BLaER1 (cell line): ENCODE measurements at regions not wholly inside any gene's neighbourhood (a gene's known extent, or its start where the extent isn't known, plus 50 kb on each side); places are given as distances from the start of the nearest gene placed in this dataset.
"Not testable (repeated sequence)": the region's sequence is repeated elsewhere in the genome, so short reads cannot be mapped to it uniquely, and the experiment has no call there.

Experiments used
- H3K27ac ChIP-seq: shearing (Covaris generic); formaldehyde crosslinking; 2 replicates; pipeline ENCODE4 v1.8.1; 2022
- H3K27me3 ChIP-seq: shearing (Covaris generic); formaldehyde crosslinking; 2 replicates; pipeline ENCODE4 v1.8.1; 2022
- H3K36me3 ChIP-seq: shearing (Covaris generic); formaldehyde crosslinking; 2 replicates; pipeline ENCODE4 v1.8.1; 2022
- H3K4me1 ChIP-seq: shearing (Covaris generic); formaldehyde crosslinking; 2 replicates; pipeline ENCODE4 v1.8.1; 2022
- H3K4me2 ChIP-seq: shearing (Covaris generic); formaldehyde crosslinking; 2 replicates; pipeline ENCODE4 v1.8.1; 2022
- H3K4me3 ChIP-seq: shearing (Covaris generic); formaldehyde crosslinking; 2 replicates; pipeline ENCODE4 v1.8.1; 2022
- H3K9ac ChIP-seq: shearing (Covaris generic); formaldehyde crosslinking; 2 replicates; pipeline ENCODE4 v1.8.1; 2022
- H3K9me3 ChIP-seq: shearing (Covaris generic); formaldehyde crosslinking; 2 replicates; pipeline ENCODE4 v1.8.1; 2022
- H4K20me1 ChIP-seq: shearing (Covaris generic); formaldehyde crosslinking; 2 replicates; pipeline ENCODE4 v1.8.1; 2022
- Cebpa-rat ChIP-seq: shearing (Covaris generic); IDR thresholded peaks from 2 replicates; pipeline ENCODE4 v1.8.1; 2022

DNA sequence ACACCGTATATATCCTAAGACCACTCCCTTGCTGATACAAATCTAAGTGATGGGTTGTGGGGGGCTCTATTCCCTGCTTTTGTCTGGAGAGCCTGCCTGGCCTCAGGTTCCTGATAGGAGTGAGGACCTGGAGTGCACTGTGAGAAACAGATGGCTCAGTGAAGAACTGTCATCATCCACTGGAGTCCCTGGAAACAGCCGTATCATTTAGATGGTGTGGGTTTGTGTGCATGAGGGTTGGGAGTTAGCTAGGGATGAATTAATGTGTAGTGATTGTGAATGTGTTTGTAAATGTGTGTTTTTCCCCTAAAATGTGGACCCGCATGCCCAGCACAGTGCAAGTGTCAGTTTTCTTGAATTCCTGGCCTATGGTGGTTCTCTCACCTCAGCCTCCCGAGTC, 111.6 kb downstream of the CRYBB2 start:
- TF ChIP-seq Cebpa-rat = no peak
- Histone ChIP-seq H4K20me1 (no peaks in the 10 kb centered on the region), H3K36me3 (peaks cover 11% of the 10 kb centered on the region; the same call in 1 of the 2 replicates), H3K27ac (no peak overlapping the region), H3K4me1 (no peaks in the 10 kb centered on the region), H3K27me3 (no peaks in the 10 kb centered on the region), H3K9ac (no peak overlapping the region), H3K4me3 (no peak overlapping the region), H3K9me3 (no peaks in the 10 kb centered on the region), H3K4me2 (no peak overlapping the region)

DNA sequence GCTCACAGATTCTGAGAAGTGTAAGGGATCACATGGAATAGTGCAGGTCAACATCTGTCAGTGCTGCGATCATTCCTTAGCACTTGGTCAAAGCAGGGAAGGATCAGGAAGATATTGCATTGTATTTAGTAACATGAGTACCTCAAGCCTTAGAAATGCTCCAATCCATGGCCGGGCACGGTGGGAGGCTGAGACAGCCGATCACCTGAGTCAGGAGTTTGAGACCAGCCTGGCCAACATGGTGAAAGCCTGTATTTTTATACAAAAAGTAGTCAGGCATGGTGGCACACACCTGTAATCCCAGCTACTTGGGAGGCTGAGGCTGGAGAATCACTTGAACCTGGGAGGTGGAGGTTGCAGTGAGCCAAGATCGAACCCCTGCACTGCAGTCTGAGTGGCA, 112.5 kb downstream of the CRYBB2 start:
- H3K4me2 ChIP-seq, H3K27me3 ChIP-seq, H3K27ac ChIP-seq, H3K9me3 ChIP-seq, H3K4me1 ChIP-seq, H4K20me1 ChIP-seq, H3K4me3 ChIP-seq, H3K9ac ChIP-seq: not testable (repeated sequence)
- peaks cover 12% of the 10 kb centered on the region; the same call in 1 of the 2 replicates for H3K36me3 ChIP-seq

DNA sequence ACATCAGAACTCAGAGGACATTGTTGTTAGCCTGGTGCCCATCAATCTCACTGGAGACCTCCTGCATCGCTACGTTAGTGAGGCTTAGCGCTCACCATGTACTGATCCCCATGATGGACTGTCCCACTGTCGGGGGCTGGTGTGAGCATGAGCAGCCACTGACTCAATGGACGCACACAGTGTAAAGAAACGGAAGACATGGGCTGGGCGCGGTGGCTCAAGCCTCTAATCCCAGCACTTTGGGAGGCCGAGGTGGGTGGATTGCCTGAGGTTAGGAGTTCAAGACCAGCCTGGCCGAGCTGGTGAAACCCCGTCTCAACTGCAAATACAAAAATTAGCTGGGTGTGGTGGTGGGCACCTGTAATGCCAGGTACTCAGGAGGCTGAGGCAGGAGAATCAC, 112.9 kb downstream of the CRYBB2 start:
- no peaks in the 10 kb centered on the region for H3K9me3 ChIP-seq
- no peaks in the 10 kb centered on the region for H4K20me1 ChIP-seq
- no peak overlapping the region for H3K4me2 ChIP-seq
- no peak overlapping the region for H3K4me3 ChIP-seq
- TF ChIP-seq Cebpa-rat = no peak
- no peak overlapping the region for H3K9ac ChIP-seq
- H3K36me3 ChIP-seq = peaks cover 12% of the 10 kb centered on the region; the same call in 1 of the 2 replicates
- H3K4me1 ChIP-seq = no peaks in the 10 kb centered on the region
- H3K27me3 ChIP-seq = no peaks in the 10 kb centered on the region
- no peak overlapping the region for H3K27ac ChIP-seq

DNA sequence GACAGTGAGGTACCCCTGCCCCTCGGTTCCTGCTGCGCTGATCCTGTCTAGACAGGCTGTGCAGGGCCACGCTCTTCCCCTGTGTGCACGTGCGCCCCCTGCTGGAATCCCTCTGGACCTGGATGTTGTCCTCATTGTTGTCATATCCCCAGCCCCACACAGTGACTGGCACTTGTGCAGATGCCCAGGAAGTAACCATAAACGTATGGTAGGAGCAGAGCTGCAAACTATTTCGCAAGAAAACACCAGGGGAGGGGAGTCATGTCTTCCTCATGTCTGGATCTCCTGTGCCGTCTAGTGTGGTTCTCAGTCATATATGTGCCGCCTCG, 114.7 kb downstream of the CRYBB2 start:
- Histone ChIP-seq H3K36me3 (peaks cover 12% of the 10 kb centered on the region; the same call in 1 of the 2 replicates), H4K20me1 (no peaks in the 10 kb centered on the region), H3K9ac (no peak overlapping the region), H3K4me2 (no peak overlapping the region), H3K27ac (no peak overlapping the region), H3K27me3 (no peaks in the 10 kb centered on the region), H3K4me3 (no peak overlapping the region), H3K9me3 (no peaks in the 10 kb centered on the region), H3K4me1 (no peaks in the 10 kb centered on the region)
- no peak for TF ChIP-seq Cebpa-rat

DNA sequence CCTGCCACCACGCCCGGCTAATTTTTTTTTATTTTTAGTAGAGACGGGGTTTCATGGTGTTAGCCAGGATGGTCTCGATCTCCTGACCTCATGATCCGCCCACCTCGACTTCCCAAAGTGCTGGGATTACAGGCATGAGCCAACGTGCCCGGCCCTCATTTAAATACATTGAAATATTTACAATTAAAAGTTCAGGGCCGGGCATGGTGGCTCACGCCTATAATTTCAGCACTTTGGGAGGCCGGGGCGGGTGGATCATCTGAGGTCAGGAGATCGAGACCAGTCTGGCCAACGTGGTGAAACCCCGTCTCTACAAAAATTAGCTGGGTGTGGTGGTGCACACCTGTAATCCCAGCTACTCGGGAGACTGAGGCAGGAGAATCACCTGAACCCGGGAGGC, 115.2 kb downstream of the CRYBB2 start:
- not testable (repeated sequence) for H3K27me3 ChIP-seq, H3K9ac ChIP-seq, H3K4me3 ChIP-seq, H3K4me2 ChIP-seq, H4K20me1 ChIP-seq, H3K4me1 ChIP-seq, H3K27ac ChIP-seq, H3K9me3 ChIP-seq
- peaks cover 12% of the 10 kb centered on the region; the same call in 1 of the 2 replicates for H3K36me3 ChIP-seq

DNA sequence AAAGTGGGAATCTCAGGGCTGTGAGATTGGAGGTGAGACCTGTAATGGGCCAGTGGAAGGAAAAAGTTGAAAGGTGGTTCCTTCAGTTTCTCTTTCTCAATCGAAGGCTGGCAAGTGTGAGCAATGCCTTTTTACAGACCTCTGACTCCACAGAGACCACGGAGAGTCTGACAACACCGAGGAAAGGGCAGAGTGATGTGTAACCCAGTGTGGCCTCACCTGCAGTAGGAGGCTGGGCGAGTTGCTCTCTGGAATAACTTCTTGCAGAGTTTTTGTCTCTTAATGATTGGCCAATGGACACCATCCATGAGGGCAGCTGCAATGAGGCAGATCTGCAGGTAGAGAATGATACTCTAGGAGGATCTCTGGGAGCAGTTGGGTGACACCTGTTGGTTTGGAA, 115.8 kb downstream of the CRYBB2 start:
- H3K27ac ChIP-seq, H3K9ac ChIP-seq, H3K4me3 ChIP-seq, H3K4me1 ChIP-seq, H3K4me2 ChIP-seq, H3K27me3 ChIP-seq, H3K9me3 ChIP-seq, H4K20me1 ChIP-seq: not testable (repeated sequence)
- H3K36me3 ChIP-seq = peaks cover 12% of the 10 kb centered on the region; the same call in 1 of the 2 replicates

DNA sequence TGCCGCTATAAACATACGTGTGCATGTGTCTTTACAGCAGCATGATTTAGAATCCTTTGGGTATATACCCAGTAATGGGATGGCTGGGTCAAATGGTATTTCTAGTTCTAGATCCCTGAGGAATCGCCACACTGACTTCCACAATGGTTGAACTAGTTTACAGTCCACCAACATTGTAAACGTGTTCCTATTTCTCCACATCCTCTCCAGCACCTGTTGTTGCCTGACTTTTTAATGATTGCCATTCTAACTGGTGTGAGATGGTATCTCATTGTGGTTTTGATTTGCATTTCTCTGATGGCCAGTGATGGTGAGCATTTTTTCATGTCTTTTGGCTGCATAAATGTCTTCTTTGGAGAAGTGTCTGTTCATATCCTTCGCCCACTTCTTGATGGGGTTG, 121.1 kb downstream of the CRYBB2 start:
- H4K20me1 ChIP-seq, H3K27ac ChIP-seq, H3K4me3 ChIP-seq, H3K9ac ChIP-seq, H3K4me2 ChIP-seq, H3K27me3 ChIP-seq: not testable (repeated sequence)
- peaks cover 20% of the 10 kb centered on the region for H3K4me1 ChIP-seq
- peaks cover 13% of the 10 kb centered on the region; the same call in 1 of the 2 replicates for H3K9me3 ChIP-seq
- H3K36me3 ChIP-seq = peaks cover 16% of the 10 kb centered on the region

DNA sequence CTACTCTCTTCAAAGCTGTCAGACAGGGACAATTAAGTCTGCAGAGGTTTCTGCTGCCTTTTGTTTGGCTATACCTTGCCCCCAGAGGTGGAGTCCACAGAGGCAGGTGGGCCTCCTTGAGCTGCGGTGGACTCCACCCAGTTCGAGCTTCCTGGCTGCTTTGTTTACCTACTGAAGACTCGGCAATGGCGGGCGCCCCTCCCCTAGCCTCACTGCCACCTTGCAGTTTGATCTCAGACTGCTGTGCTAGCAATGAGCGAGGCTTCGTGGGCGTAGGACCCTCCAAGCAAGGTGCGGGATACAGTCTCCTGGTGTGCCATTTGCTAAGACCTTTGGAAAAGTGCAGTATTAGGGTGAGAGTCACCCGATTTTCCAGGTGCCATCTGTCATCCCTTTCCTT, 124.9 kb downstream of the CRYBB2 start:
- H4K20me1 ChIP-seq, H3K9ac ChIP-seq, H3K27ac ChIP-seq, H3K27me3 ChIP-seq, H3K4me3 ChIP-seq: not testable (repeated sequence)
- Histone ChIP-seq H3K36me3 (peaks cover 44% of the 10 kb centered on the region), H3K4me1 (peaks cover 20% of the 10 kb centered on the region), H3K9me3 (peaks cover 21% of the 10 kb centered on the region; the same call in 1 of the 2 replicates), H3K4me2 (peak overlapping the region; percentile 43)

DNA sequence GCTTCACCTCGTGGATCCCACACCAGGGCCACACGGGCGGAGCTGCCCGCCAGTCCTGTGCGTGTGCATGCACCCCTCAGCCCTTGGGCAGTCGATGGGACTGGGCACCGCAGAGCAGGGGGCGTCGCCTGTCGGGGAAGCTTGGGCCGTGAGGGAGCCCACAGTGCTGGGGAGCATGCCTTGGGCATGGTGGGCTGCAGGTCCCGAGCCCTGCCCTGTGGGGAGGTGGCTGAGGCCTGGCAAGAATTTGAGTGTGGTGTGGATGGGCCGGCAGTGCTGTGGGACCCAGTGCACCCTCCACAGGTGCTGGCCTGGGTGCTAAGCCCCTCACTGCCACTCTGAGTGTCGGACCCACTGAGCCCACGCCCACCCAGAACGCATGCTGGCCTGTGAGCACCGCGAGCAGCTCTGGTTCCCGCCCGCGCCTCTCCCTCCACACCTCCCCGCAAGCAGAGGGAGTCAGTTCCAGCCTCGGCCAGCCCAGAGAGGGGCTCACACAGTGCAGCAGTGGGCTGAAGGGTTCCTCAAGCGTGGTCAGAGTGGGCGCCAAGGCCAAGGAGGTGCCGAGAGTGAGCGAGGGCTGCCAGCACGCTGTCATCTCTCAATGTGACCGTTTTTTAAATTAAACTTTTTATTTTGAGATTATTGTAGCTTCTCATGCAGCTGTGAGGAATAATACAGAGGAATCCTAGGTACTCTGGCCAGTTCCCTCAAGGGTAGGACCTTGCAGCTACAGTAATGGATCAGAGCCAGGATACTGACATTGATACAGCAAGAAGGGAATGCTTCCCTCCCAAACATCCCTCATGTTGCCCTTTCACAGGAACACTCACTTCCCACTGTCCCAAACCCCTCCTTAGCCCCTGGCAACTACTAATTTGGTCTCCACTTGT, 127.7 kb downstream of the CRYBB2 start:
- Histone ChIP-seq H3K4me2 (no peak overlapping the region), H3K9me3 (peaks cover 18% of the 10 kb centered on the region; the same call in 1 of the 2 replicates), H3K36me3 (peaks cover 72% of the 10 kb centered on the region), H3K4me1 (peaks cover 20% of the 10 kb centered on the region), H4K20me1 (peaks cover 24% of the 10 kb centered on the region), H3K27ac (no peak overlapping the region), H3K27me3 (no peaks in the 10 kb centered on the region), H3K9ac (no peak overlapping the region), H3K4me3 (no peak overlapping the region)
- TF ChIP-seq Cebpa-rat = no peak

DNA sequence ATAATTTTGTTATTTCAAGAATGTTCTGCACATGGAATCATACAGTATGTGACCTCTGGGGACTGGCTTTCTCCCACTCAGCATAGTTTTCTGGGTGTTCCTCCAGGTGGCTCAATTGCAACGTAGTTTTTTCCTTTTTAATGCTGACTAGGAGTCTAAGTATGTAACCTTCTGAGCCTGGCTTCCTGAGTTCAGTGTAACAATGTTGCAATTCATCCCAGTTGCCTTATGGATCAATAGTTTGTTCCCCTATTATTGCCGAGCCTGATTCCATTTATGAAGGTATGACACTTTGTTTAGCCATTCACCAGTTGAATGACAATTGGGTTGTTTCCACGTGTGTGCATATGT, 128.3 kb downstream of the CRYBB2 start:
- H3K27ac ChIP-seq = no peak overlapping the region
- H3K9ac ChIP-seq = no peak overlapping the region
- no peak overlapping the region for H3K4me2 ChIP-seq
- no peaks in the 10 kb centered on the region for H3K27me3 ChIP-seq
- peaks cover 18% of the 10 kb centered on the region; the same call in 1 of the 2 replicates for H3K9me3 ChIP-seq
- no peak for TF ChIP-seq Cebpa-rat
- peaks cover 78% of the 10 kb centered on the region for H3K36me3 ChIP-seq
- peaks cover 30% of the 10 kb centered on the region for H4K20me1 ChIP-seq
- H3K4me3 ChIP-seq = no peak overlapping the region
- peaks cover 20% of the 10 kb centered on the region for H3K4me1 ChIP-seq

DNA sequence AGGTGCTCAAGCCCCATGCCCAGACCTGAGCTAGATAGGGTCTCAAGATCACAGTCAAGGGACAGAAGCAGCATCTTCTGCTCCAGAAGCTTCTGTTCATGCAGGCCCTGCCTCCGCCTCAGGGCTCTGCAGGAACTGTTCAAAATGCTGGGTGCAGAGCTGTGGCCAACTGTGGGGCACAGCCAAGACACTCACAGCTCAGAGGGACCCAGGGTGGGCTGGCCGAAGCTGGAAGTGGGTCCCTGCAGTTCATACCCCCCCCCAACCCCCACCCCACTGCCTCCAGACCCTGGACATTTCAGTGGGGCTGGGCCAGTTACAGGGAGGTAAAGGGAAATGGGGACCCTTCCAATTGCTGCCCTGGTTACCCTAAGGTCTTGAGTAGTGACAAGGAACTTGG, 129.0 kb downstream of the CRYBB2 start:
- Histone ChIP-seq H3K4me3 (no peak overlapping the region), H3K4me1 (peaks cover 22% of the 10 kb centered on the region), H3K4me2 (no peak overlapping the region), H3K27me3 (no peaks in the 10 kb centered on the region), H3K9me3 (peaks cover 18% of the 10 kb centered on the region; the same call in 1 of the 2 replicates), H4K20me1 (peaks cover 37% of the 10 kb centered on the region), H3K36me3 (peaks cover 84% of the 10 kb centered on the region), H3K9ac (no peak overlapping the region), H3K27ac (no peak overlapping the region)
- no peak for TF ChIP-seq Cebpa-rat

DNA sequence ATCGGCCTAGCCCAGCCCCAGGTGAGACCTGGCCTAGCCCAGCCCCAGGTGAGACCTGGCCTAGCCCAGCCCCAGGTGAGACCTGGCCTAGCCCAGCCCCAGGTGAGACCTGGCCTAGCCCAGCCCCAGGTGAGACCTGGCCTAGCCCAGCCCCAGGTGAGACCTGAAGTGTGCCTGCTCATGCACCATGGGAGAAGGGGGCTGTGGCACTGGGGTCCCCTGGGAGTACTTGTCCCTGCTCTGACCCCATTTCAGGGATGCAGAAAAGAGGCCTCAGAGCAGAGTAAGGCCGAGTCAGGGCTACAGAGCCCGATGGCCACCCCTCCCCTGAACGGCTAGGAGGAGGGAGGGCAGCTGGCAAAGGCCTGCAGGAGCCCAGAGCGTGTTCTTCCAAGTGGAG, 129.6 kb downstream of the CRYBB2 start:
- not testable (repeated sequence) for H3K27ac ChIP-seq, H3K4me3 ChIP-seq, H3K27me3 ChIP-seq, H3K4me2 ChIP-seq, H3K9ac ChIP-seq
- Histone ChIP-seq H3K9me3 (peaks cover 18% of the 10 kb centered on the region; the same call in 1 of the 2 replicates), H4K20me1 (peaks cover 43% of the 10 kb centered on the region), H3K4me1 (peaks cover 23% of the 10 kb centered on the region), H3K36me3 (peaks cover 90% of the 10 kb centered on the region)
